ENCODE measurements at regions not wholly inside any gene's neighbourhood (a gene's known extent, or its start where the extent isn't known, plus 50 kb on each side); places are given as distances from the start of the nearest gene placed in this dataset.

DNA sequence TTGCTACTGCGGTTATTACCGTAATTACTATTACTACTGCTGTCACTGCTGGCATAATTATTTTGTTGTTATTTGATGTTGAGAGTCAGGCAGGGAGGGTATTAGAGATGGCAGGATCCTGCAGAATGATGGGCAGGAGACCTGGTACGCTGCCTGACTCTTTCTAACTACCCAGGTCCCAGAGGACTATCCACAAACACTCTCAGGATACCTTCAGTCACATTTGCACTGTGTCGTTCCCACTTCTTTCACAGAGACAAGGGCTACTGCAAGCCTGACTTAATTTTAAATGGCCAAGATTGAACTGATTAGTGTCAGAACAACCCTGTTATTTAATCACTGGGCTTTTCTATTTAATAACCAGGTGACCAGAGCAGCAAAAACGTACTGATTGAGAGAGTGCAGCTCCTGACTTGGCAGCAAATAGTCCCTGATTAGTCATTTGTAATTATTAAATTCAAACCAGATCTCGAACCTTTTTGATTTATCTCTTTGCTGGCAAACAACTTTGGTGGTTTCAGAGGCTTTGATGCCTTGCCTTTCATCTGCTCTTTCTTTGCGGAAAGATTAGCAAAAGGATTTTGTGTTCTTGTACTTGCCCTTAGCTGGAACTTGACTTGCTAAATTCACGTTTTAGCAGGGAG, 88.8 kb upstream of the ARHGEF3 start:
- DNase-seq: peak in 5 of 6 experiments; percentile 11 to 62 (median 26)

- DNase-seq: no peak
Observed at GRCh38 chr3:56889131-56889530, 87.4 kb upstream of the ARHGEF3 start.

DNA sequence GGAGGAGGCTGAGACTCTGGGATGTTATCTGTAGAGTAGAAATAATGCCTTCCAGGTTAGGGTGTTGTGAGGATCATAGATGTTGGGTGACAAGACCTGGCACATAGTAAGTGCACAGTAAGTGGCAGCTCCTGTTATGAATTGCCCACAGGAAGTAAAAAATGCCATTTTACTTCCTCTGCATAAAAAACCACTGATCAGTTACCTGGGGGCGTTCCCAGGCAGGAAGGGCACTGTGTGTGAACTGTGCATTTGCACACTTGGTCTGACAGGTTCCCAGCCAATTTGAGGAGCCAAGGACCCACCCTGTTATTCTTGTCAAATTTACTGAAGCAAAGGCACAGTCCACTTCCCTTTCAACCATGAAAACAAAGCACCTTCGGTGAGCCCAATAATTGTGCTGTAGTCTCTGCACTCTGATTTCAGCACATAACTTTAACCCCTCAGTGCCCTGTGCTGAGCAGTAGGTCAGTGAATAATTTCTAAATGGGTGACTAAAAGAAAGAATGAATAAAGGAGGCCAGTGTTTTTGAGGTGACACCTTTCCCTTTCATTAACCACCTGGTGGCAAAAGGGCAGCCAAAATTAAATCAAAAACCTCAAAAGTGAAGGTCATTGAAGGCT, 85.8 kb upstream of the ARHGEF3 start:
- peak in 2 of 6 experiments; percentile 11 to 19 for DNase-seq

DNA sequence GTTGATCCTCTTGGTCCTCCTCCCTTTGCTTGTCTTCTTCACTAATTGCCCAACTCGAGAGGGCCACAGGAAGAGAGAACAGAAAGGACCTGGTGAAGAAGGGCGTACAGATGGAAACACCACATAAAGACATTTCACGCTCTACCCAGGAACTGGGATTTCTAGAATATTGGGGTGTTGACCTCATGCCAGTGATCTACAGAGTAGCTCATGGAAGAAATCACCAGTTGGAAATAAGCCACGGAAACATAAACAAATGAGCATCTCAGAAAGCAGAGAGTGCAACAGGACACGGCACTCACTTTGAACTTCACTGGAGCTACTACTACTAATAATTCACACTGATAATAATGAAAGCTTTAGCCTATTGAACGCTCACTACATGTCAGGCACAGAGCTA, 84.6 kb upstream of the ARHGEF3 start:
- no peak for DNase-seq

DNA sequence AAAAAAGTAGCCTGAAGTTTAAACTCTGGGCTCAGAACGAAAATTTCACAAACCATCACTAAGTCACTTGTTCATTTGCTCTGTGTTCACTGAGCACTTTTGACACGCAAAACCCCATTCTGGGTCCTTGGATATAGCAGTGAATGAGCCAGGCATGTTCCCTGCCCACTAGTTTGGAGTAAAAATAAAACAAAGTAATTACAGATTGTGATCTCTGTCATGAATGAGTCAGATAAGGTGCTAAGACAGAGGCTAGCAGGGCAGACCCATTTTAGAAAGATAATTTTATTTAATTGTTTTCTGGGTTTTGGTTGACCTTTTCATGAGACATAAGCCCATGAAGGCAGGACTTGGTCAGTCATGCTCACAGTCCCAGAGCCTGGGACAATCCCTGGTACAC, 84.1 kb upstream of the ARHGEF3 start:
- no peak for DNase-seq

DNA sequence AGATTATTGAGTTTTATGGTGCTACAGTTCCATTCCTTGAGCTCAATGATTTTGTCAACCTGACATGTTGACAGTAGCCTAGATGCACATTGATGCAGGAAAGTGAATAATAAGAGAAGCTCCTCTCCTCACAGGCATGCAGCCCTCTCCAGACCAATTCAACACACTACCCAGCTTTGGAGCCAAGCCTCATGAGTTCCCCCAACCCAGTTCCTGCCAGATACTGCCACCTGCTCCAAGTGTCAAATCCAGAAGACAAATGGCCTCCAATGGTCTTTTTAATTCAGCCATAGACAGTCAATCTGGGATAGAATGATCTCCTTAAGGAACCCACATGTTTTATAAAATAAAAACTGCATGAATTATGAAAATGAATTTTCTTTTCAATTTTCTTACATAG, 83.7 kb upstream of the ARHGEF3 start:
- DNase-seq: no peak

DNA sequence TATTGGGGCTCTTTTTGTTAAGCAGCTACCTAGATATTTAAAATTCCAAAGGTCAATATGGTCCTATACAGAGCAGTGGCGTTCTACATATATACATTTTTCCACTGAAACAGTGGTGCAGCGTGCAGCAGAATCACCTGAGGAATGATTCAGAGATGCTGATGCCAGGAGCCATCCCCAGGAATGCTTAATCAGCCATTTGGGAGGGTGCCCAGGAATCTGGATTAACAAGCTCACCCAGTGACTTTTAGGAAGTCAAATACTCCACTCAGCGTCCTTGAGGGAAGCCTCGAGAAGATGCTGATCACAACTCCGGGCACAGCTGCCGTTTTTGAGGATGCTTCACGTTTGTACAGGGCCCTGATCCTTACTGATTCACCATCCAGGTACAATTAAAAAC, 82.6 kb upstream of the ARHGEF3 start:
- DNase-seq: no peak

GRCh38 chr3:56883828-56884227, 82.1 kb upstream of the ARHGEF3 start:
- no peak for DNase-seq

DNA sequence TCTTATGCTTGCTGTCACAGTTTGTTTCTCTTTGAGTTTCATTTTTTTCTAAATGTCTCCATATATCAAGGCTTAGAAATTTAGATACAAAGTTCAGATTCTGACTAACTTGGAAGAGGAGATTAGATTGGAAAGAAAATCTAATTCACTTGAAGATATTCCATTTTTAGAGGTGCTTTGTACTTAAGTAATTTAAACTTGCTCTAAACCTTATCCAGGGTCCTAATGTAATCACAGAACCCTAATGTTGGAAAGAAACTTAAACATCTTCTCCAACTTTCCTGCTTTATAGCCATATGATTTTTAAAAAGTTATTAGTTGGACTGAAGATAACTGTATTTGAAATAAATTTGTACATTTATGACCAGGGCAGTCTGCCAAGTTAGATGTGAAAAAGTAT, 81.1 kb upstream of the ARHGEF3 start:
- DNase-seq: no peak

DNA sequence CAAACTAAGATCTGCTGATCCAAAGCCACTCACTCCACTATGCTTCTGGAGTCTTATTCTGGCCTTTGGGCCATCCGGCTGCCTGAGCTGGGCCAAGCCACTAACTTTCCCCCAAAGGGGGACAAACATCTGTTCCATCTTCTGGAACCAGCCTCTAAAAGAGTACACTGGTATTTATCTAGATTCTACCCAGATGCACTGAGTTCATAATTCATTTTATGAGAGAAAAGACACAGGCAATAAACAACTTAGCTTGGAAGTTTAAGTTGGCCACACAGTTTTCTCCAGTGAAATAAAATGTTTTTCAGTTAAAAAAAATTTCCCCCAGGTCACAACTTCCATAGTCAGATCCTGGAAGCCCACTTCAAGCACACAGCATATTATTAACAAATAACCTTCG, 80.1 kb upstream of the ARHGEF3 start:
- no peak for DNase-seq

DNA sequence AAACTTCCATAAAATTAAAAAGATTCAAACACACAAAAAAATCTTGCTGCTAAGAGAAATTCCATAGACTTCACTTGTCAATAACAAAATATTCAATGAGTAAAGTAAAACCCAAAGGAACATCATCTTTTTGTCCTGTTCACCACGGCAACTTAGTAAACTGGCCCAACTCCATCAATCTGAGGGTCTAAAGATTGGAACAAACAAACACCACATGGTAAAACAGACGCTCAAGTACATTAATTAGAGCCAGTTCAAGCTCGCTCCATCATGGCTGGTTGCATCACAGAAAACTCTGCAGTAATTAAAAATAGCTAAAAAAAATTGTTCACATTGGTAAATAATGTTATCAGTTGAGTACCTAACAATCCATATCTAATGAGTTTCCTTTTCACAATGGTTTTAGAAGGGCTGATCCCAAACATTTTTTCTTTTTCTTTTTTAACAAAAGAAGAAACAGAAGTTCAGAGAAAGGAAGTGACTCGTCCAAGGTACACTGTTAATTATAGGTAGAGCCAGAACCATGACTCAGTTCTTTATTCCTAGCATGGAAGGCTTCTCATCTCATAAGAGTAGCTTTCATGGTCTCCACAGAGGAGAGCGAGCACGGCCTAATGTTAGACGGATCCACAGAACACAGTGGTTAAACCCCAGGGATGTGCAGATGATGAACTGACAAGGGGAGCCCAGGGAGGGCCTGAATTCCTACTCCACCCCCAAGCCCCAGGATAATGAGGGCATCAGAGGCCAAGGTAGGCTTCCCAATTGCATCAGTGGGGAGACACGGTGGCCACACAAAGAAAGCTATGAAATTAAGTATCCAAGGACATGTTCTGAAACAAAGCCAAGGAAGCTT, 79.2 kb upstream of the ARHGEF3 start:
- DNase-seq: no peak

DNA sequence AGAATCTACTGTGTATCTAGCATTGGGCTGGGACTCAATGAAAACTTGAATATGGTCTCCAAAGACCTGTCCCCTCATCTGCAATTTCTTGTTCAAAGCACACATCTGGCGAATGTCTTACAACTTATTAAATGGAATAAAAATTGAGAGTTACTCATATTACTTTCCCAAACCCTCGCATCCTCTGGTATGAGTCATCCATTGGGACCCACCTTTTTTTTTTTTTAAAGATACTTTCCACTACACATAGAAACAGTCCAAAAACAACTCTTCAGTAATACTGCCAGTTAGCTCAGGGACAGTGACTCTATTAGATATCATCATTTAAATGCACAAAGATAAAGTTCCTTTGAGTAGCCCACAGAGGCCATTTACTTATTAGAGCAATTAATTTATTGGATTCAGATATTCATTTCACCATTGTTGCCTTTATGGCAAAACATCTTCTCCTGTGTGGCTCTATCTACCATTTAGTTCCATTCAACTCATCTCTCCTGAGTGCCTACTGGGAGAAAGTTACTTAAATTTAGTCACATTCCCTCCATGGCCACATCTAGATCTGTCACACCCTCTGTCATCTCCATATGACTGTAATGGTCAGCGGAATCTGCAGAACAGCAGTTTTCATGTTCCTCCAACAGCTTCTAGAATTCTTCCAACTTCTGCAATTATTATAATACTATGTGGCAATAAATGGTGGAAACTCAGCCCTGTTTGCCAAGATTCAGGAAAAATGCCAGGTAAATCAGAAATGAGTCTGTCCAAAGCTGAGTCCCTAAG, 77.9 kb upstream of the ARHGEF3 start:
- no peak for DNase-seq

- peak in 3 of 6 experiments; percentile 31 to 39 (median 37) for DNase-seq
Observed at GRCh38 chr3:56878074-56878473, 76.3 kb upstream of the ARHGEF3 start.

DNA sequence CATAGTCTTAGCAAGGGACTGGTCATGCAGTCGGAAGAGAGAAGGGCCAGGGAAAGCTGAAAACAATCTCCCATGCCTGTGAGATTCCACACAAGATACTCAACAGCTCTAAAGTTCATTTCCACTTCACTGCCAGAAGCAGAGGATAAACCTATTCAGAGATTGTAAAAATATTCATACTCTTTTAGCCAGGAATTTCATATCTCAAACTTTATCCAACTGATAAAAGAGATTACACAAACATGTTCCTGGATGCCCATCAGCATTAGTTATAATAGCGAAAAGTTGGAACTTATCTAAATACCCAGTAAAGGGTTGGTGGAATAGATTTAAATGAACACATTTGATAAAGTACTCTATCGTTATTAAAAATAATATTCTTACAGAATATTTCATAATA, 75.2 kb upstream of the ARHGEF3 start:
- DNase-seq: no peak

GRCh38 chr3:56874269-56874668, 72.5 kb upstream of the ARHGEF3 start:
- DNase-seq: no peak

DNA sequence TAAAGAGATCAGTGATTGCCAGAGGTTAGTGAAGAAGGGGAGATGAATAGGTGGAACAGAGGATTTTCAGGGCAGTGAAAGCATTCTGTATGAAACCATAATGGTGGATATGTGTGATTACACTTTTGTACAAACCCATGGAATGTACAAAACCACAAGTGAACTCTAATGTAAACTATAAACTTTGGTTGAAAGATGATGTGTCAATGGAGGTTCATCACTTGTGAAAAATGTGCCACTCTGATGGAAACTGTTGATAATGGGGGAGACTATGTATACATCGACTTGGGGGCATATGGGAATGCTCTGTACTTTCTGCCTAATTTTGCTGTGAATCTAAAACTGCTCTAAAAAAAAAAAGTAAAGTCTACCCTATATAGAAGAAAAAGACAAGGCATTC, 68.7 kb upstream of the ARHGEF3 start:
- DNase-seq: no peak

GRCh38 chr3:56869157-56869889, 67.6 kb upstream of the ARHGEF3 start:
- no peak for DNase-seq

GRCh38 chr3:56868706-56869105, 67.0 kb upstream of the ARHGEF3 start:
- no peak for DNase-seq

- no peak for DNase-seq
Observed at GRCh38 chr3:56867671-56868070, 65.9 kb upstream of the ARHGEF3 start.

- no peak for DNase-seq
Observed at GRCh38 chr3:56864918-56865524, 63.3 kb upstream of the ARHGEF3 start.

- no peak for DNase-seq
Observed at GRCh38 chr3:56864090-56864489, 62.3 kb upstream of the ARHGEF3 start.

All from stimulated activated naive CD4-positive, alpha-beta T cell (primary cell).